ENCODE measurements at regions not wholly inside any gene's neighbourhood (a gene's known extent, or its start where the extent isn't known, plus 50 kb on each side); places are given as distances from the start of the nearest gene placed in this dataset.

DNA sequence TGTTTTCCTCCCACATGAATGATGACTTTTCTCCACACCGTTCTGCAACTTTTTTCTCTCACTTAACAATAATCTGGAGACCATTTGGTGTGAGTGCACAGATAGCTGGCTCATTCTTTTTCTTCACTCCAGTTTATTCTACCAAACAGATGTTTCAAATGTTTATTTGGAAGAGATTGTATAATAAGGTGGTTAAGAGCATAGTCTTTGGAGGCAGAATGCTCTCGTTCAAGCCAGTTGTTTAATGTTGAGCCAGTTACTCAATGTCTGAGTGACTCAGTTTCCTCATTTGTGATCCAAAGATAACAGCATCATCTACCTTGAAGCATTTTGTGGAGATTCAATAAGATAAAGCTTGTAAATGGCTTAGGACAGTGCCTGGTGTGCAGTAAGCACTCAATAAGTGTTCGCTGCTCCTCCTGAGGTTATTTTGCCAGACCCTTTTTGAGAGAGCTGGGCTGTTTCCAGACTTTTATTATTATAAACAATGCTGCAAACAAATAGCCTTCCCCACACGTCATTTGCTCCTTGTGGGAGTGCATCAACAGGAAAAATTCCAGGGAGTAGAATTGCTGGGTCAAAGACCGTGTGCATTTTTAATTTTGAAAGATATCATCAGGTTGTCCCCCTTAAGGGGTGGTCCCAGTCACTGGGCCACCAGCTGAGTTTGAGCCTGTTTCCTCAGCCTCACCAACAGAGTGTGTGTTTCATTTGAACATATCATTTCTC lies 70.6 kb downstream of the VEGFA start:
- DNase-seq = no peak

DNA sequence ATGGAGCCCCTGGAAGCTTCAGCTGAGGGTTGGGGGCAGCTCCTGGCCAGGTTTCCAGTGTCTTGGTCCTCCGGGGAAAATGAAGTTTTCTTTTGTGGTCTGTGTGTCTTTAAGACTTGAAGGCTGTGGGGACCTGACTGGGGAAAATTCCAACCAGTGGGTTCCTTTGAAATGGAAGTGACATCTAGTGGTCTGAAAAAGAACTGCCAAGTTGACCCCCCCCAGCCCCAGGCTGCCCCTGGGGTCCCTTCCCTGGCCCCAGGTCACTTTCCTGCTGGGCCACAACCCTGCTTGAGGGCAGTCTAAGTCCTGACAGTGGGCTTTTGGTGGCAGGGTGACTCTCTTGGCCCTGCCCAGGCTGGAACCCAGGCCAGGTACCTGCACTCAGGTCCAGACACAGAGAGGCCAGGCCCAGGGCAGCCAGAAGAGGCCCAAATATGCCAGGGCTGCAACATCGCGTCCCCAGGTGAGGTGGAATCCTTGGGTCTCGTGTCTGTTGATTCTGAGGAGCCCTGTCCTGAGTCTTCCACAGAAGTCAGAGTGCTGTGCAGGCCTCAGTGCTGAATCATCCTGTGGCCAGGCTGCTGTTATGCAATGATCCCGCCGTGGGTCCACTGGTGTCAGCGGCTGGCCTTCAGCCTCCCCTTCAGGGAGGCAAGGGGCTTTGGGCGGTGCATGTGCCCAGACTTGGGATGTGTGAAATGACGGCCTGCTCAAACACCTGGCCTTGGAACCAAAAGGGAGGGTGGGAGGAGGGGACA lies 68.4 kb downstream of the VEGFA start:
- peak; percentile 59 for DNase-seq

DNA sequence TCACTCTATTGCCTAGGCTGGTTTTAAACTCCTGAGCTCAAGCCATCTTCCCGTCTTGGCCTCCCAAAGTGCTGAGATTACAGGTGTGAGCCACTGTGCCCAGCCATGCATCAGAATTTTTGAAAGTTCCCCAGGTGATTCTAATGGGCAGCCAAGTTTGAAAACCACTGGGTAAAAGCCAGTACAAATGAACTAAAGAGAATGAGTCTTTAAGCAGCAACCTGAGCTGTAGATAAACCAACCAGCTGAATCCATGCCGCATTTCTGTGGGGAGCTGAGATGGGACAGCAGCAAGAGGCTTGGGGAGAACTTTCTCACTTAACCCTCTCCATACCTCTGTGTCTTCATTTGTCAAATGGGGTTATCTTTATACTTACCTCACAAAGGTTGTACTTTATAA lies 67.5 kb downstream of the VEGFA start:
- DNase-seq = no peak

DNA sequence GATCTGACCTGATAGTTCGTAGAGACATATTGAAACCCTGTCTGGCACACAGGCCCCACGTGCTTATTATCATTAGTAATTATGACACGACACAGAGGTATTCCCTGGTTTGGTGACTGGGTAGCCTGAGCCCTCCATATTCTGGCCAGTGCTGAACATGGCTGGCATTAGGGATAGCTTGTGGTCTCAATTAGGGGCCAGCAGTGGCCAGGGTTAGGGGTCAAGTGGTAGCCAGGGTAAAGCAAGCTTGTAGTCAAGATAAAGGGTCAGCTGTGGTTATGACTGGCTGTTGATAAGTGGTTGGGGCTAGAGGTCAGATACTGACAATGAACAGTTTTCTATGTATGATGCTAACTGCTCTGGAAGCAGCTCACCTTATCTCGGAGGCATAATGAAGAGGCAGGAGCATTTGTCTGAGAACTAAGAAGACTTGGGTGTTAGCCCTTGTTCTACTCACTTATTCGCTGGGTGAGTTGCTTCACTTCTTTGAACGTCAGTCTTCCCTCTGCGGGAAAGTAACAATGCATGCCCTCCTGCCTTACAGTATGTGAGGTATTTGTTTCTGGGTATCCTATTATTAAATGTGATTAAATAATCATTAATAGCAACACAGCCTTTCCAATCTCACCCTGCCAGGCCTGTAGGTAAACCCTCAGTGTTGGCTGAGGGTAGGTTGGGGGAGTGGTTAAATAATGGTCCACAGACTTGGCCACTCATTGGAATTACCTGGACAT lies 66.7 kb downstream of the VEGFA start:
- no peak for DNase-seq

Data from activated CD8-positive, alpha-beta memory T cell treated with anti-CD3 and anti-CD28 coated beads for 24 hours (primary cell).